ENCODE measurements at regions not wholly inside any gene's neighbourhood (a gene's known extent, or its start where the extent isn't known, plus 50 kb on each side); places are given as distances from the start of the nearest gene placed in this dataset.
"Not testable (repeated sequence)": the region's sequence is repeated elsewhere in the genome, so short reads cannot be mapped to it uniquely, and the experiment has no call there.

DNA sequence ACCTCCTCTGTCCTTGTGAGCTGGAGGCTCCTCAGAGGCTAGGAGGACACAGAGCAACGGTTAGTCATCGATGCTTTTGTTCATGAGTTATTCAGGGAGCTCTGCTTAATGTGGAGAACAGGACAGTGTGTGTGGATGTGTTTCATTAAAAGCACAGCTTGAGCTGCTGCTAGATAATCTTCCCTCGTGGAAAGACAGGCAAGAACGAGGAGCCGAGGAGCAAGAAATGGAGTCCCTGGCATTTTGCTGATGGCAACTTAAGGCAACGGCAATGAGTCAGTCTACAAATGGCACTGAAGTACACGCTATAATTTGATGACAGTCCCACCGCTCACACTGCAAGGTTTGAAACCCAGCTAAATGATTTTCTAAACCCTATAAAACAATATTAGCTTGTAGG is 106.2 kb downstream of the IGLL1 start:
- TF ChIP-seq CTCF (IDR thresholded peaks at IDR 0.05): no peak
- H3K4me3 ChIP-seq: no peak overlapping the region
- DNase-seq (ENCODE audit: low spot score): no peak
- no peak overlapping the region for H3K27ac ChIP-seq

- not testable (repeated sequence) for DNase-seq (ENCODE audit: low spot score); H3K4me3 ChIP-seq; H3K27ac ChIP-seq
Observed at GRCh38 chr22:23472376-23472775, 107.7 kb downstream of the IGLL1 start.

- no peak overlapping the region for H3K27ac ChIP-seq
- DNase-seq (ENCODE audit: low spot score): no peak
- no peak overlapping the region for H3K4me3 ChIP-seq
- TF ChIP-seq CTCF (IDR thresholded peaks at IDR 0.05): no peak
Observed at GRCh38 chr22:23471698-23472097, 108.4 kb downstream of the IGLL1 start.

DNA sequence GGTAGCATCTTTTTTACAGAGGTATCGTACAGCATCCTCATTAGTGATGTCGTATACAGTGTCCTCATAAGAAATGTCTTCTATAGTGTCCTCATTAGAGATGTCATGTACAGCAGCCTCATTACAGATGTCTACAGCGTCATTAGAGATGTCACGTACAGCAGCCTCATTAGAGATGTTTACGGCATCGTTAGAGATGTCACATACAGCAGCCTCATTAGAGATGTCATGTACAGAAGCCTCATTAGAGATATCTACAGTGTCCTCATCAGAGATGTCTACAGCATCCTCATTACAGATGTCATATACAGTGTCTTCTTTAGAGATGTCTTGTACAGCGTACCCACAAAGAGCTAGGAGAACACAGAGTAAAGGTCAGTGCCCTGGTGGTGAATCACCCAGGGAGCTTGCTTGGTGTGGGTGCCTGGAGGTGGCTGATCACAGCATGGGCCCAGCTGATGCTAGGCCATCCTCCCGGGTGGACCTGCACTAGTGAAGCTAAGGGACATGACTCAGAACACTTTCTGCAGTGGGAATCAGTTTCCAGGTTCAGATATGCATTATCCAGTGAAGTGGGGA is 109.2 kb downstream of the IGLL1 start:
- H3K27ac ChIP-seq: no peak overlapping the region
- TF ChIP-seq CTCF (IDR thresholded peaks at IDR 0.05): no peak
- H3K4me3 ChIP-seq: no peak overlapping the region
- no peak for DNase-seq (ENCODE audit: low spot score)

GRCh38 chr22:23467721-23468294 is 112.3 kb downstream of the IGLL1 start:
- no peak for TF ChIP-seq CTCF (IDR thresholded peaks at IDR 0.05)
- DNase-seq (ENCODE audit: low spot score): no peak
- Histone ChIP-seq H3K4me3 (no peak overlapping the region), H3K27ac (no peak overlapping the region)

GRCh38 chr22:23466351-23466750 is 113.7 kb downstream of the IGLL1 start:
- DNase-seq (ENCODE audit: low spot score): no peak
- no peak for TF ChIP-seq CTCF (IDR thresholded peaks at IDR 0.05)
- Histone ChIP-seq H3K4me3 (no peak overlapping the region), H3K27ac (no peak overlapping the region)

GRCh38 chr22:23464796-23465195 is 115.3 kb downstream of the IGLL1 start:
- not testable (repeated sequence) for DNase-seq (ENCODE audit: low spot score); H3K27ac ChIP-seq; H3K4me3 ChIP-seq

GRCh38 chr22:23460517-23461031 is 119.5 kb downstream of the IGLL1 start:
- not testable (repeated sequence) for H3K27ac ChIP-seq; H3K4me3 ChIP-seq; DNase-seq (ENCODE audit: low spot score)

DNA sequence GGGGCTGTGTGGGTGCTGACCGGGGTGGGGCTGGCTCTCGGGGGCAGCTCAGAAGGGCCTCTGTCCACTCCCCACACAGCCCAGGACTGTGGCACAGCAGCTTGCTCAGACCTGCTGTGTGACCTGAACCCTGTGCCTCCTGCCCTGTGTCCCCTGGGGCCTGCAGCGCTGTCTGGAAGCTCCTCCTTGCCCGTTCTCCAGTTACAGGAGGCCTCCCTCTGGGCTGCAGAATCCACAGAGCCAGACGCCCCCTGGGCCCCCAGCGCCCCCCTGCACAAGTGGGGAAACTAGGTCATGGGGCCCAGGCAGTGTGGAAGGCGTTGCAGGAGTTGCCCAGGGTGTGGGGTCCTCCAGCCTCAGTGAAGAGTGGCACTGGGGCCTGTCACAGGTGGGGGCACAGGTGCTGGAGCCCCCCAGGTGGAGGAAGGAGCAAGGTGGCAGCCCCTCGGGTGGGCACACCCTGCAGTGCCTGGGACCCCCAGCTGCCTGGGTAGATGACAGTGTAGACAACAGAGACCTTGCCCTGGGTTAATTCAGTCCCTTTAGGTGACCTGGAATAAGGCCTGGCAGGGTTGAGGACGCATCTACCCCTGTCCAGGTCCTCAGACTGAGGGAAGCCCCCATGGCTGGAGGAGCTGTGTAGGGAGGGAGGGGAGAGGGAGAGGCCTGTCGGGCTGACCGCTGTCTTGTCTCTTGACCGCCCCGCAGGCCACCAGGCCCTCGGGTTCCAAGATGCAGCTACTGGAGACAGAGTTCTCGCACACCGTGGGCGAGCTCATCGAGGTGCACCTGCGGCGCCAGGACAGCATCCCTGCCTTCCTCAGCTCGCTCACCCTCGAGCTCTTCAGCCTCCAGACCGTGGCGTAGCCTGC is 120.2 kb downstream of the IGLL1 start:
- H3K4me3 ChIP-seq; H3K27ac ChIP-seq; DNase-seq (ENCODE audit: low spot score): not testable (repeated sequence)

All from coronary artery (tissue), 2 donors.